ENCODE measurements at regions not wholly inside any gene's neighbourhood (a gene's known extent, or its start where the extent isn't known, plus 50 kb on each side); places are given as distances from the start of the nearest gene placed in this dataset.
"Not testable (repeated sequence)": the region's sequence is repeated elsewhere in the genome, so short reads cannot be mapped to it uniquely, and the experiment has no call there.

DNA sequence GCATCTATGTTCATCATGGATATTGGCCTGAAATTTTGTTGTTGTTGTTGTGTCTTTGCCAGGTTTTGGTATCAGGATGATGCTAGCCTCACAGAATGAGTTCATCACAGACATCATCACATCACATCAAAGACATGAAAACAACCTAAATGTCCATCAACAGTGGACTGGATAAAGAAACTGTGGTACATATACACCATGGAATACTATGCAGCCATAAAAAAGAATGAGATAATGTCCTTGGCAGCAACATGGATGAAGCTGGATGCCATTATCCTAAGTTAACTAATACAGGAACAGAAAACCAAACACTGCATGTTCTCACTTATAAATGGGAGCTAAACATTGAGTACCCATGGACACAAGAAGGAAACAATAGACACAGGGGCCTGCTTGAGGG, 85.7 kb upstream of the MAPRE2 start:
- TF ChIP-seq EZH2 (IDR thresholded peaks at IDR 0.05; ENCODE audit: borderline replicate concordance, low read depth, low read length, severe bottlenecking): not testable (repeated sequence)
- TF ChIP-seq, protein P1, sequence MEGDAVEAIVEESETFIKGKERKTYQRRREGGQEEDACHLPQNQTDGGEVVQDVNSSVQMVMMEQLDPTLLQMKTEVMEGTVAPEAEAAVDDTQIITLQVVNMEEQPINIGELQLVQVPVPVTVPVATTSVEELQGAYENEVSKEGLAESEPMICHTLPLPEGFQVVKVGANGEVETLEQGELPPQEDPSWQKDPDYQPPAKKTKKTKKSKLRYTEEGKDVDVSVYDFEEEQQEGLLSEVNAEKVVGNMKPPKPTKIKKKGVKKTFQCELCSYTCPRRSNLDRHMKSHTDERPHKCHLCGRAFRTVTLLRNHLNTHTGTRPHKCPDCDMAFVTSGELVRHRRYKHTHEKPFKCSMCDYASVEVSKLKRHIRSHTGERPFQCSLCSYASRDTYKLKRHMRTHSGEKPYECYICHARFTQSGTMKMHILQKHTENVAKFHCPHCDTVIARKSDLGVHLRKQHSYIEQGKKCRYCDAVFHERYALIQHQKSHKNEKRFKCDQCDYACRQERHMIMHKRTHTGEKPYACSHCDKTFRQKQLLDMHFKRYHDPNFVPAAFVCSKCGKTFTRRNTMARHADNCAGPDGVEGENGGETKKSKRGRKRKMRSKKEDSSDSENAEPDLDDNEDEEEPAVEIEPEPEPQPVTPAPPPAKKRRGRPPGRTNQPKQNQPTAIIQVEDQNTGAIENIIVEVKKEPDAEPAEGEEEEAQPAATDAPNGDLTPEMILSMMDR (IDR thresholded peaks at IDR 0.05; ENCODE audit: borderline replicate concordance, extremely low read depth, low read length, poor library complexity, severe bottlenecking): not testable (repeated sequence)
